Glutamatergic neuron (in vitro differentiated cells): ENCODE measurements at regions not wholly inside any gene's neighbourhood (a gene's known extent, or its start where the extent isn't known, plus 50 kb on each side); places are given as distances from the start of the nearest gene placed in this dataset.

ENCODE experiments used
- DNase-seq: peaks from one replicate; pipeline ENCODE4 v3.0.0; 2022
- H3K27ac Mint-ChIP-seq: one replicate; pipeline ENCODE4 v1.8.0; 2020; ENCODE audit warnings: mild to moderate bottlenecking, mixed read lengths, inconsistent platforms; ENCODE audit not compliant: unreplicated experiment
- H3K27me3 Mint-ChIP-seq: one replicate; pipeline ENCODE4 v1.8.0; 2020; ENCODE audit warnings: mild to moderate bottlenecking, moderate library complexity, mixed read lengths, inconsistent platforms; ENCODE audit not compliant: unreplicated experiment
- H3K36me3 Mint-ChIP-seq: one replicate; pipeline ENCODE4 v1.8.0; 2020; ENCODE audit warnings: mild to moderate bottlenecking, mixed read lengths, inconsistent platforms; ENCODE audit not compliant: unreplicated experiment
- H3K4me1 Mint-ChIP-seq: one replicate; pipeline ENCODE4 v1.8.0; 2020; ENCODE audit warnings: mild to moderate bottlenecking, low read depth, mixed read lengths, inconsistent platforms; ENCODE audit not compliant: unreplicated experiment
- H3K4me3 Mint-ChIP-seq: one replicate; pipeline ENCODE4 v1.8.0; 2020; ENCODE audit warnings: mild to moderate bottlenecking, mixed read lengths, inconsistent platforms; ENCODE audit not compliant: unreplicated experiment
- H3K9me3 Mint-ChIP-seq: one replicate; pipeline ENCODE4 v1.8.0; 2020; ENCODE audit warnings: mild to moderate bottlenecking, moderate library complexity, mixed read lengths, inconsistent platforms; ENCODE audit not compliant: unreplicated experiment
- CTCF ChIP-seq: fragments of 200-600 bp; sonication (generic); IDR thresholded peaks from one replicate; pipeline ENCODE4 v1.5.0; 2021; ENCODE audit not compliant: partially characterized antibody, unreplicated experiment

- Mint-ChIP-seq H3K36me3 (peaks cover 6% of the 10 kb centered on the region), H3K27me3 (peaks cover 9% of the 10 kb centered on the region), H3K9me3 (peaks cover 2% of the 10 kb centered on the region), H3K4me1 (no peaks in the 10 kb centered on the region), H3K27ac (no peak overlapping the region), H3K4me3 (no peak overlapping the region)
- no peak for DNase-seq
- TF ChIP-seq CTCF: no peak
Observed at GRCh38 chr21:39087238-39088030, 95.8 kb downstream of the PSMG1 start.

GRCh38 chr21:39086547-39086946 is 96.7 kb downstream of the PSMG1 start:
- peaks cover 6% of the 10 kb centered on the region for H3K36me3 Mint-ChIP-seq
- no peak for DNase-seq
- peaks cover 9% of the 10 kb centered on the region for H3K27me3 Mint-ChIP-seq
- H3K4me1 Mint-ChIP-seq: no peaks in the 10 kb centered on the region
- no peak for TF ChIP-seq CTCF
- H3K4me3 Mint-ChIP-seq: no peak overlapping the region
- peaks cover 2% of the 10 kb centered on the region for H3K9me3 Mint-ChIP-seq
- H3K27ac Mint-ChIP-seq: no peak overlapping the region

- Mint-ChIP-seq H3K27ac (peak overlapping the region; percentile 19), H3K27me3 (peaks cover 9% of the 10 kb centered on the region), H3K36me3 (peaks cover 6% of the 10 kb centered on the region), H3K4me3 (peak overlapping the region; percentile 6), H3K4me1 (no peaks in the 10 kb centered on the region), H3K9me3 (peaks cover 2% of the 10 kb centered on the region)
- DNase-seq: no peak
- no peak for TF ChIP-seq CTCF
Observed at GRCh38 chr21:39085843-39086405, 97.3 kb downstream of the PSMG1 start.

- Mint-ChIP-seq H3K27me3 (peaks cover 9% of the 10 kb centered on the region), H3K9me3 (peaks cover 2% of the 10 kb centered on the region), H3K36me3 (peaks cover 6% of the 10 kb centered on the region), H3K4me1 (peaks cover 4% of the 10 kb centered on the region), H3K27ac (no peak overlapping the region), H3K4me3 (no peak overlapping the region)
- no peak for TF ChIP-seq CTCF
- no peak for DNase-seq
Observed at GRCh38 chr21:39084979-39085729, 98.1 kb downstream of the PSMG1 start.
